GDM1 (cell line): ENCODE measurements at regions not wholly inside any gene's neighbourhood (a gene's known extent, or its start where the extent isn't known, plus 50 kb on each side); places are given as distances from the start of the nearest gene placed in this dataset.

Experiments
- DNase-seq: peaks from one replicate; lab custom pipeline; 2025; lab: John Stamatoyannopoulos, UW

GRCh38 chr14:38310420-38310995 is 54.6 kb upstream of the CLEC14A start:
- no peak for DNase-seq

GRCh38 chr14:38309522-38310277 is 53.8 kb upstream of the CLEC14A start:
- no peak for DNase-seq
